Hypothalamus (tissue), 51 donors: ENCODE measurements at regions not wholly inside any gene's neighbourhood (a gene's known extent, or its start where the extent isn't known, plus 50 kb on each side); places are given as distances from the start of the nearest gene placed in this dataset.

Experiments
- DNase-seq, 51 donors: peaks; one replicate each; lab custom pipeline; 2025; lab: John Stamatoyannopoulos, UW

DNA sequence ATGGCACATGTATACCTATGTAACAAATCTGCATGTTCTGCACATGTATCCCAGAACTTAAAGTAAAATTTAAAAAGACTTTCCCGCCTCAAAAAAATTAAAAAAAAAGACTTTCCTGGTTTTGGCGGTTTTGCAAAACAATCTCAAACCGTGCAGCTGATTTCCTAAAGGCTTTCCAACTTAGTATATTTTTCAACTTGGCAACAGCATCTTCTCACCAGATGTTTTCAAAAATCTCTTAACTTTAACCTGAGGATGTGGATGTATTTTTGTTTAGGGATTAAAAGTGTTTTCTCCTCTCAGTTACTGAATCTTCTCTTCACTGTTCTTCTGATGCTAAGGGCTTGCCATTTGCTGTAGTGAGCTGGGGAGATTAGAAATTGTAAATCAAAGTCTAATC, 96.5 kb upstream of the PLPP4 start:
- DNase-seq: no peak

DNA sequence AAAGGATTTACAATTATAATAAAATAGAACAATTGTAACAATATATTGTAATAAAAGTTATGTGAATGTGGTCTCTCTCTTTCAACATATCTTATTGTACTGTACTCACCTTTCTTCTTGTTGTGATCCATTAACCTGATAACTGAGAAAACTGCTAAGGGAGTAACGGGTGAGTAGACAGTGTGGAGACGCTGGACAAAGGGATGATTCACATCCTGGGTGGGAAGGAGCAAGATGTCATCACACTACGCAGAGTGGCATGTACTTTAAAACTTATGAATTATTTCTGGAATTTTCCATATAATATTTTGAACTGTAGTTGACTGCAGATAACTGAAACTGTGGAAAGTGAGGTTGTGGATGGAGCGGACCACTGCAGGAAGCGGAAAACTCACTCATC, 91.2 kb upstream of the PLPP4 start:
- no peak for DNase-seq

DNA sequence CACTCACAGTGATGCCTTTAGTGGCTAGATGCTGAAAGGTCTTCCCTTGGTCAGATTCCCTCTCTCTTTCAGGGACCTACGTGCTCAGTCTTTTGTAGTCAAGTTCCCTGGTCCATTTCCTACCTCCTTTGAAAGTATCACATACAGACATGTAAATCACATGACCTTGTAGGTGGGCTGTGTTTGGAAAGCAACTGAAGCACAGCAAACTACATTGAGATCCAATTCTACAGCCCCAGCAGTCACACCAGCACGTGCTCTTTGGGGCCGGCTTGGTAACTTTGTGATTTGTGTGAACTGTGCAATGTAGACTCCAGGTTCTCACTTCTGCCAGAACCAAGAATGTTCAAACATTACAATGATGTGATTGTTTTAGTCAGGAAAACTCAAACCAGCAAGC, 89.7 kb upstream of the PLPP4 start:
- DNase-seq: no peak

DNA sequence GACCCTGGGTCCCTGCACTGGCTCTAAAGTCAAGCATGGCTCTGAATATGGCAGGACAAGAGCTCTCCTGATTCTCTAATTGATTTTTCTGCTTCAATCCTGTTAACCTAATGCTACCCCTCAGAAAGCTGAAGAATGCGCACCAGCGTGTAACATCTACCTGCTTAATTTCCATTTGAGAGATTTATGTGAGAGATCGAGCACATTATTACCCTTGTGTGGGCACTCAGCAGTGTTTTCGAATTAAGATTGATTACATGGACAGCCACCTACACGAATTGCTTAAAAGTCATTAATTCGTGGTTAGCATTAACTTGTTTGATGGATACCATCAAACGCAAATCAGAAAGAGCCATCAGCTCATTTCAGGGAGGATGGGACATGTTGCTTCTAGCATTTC, 88.7 kb upstream of the PLPP4 start:
- DNase-seq: no peak

DNA sequence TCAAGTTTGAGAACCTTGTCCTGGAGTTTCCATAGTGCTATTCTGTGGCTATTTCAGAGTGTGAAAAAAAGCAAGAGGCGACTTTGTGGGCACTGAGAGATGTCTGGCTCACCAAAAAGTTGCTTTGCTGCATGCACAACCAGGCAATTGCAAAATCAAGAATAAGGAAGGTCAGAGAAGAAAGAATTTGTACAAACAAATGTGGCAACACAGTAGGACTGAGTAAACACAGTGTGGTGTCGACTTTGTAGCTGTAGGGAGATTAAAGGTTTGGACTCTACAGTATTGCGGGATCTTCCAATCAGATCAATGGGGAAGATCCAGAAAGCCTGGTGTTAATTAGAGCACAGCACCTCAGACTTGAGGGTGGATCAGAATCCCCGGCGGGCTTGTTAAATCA, 88.1 kb upstream of the PLPP4 start:
- DNase-seq: no peak

DNA sequence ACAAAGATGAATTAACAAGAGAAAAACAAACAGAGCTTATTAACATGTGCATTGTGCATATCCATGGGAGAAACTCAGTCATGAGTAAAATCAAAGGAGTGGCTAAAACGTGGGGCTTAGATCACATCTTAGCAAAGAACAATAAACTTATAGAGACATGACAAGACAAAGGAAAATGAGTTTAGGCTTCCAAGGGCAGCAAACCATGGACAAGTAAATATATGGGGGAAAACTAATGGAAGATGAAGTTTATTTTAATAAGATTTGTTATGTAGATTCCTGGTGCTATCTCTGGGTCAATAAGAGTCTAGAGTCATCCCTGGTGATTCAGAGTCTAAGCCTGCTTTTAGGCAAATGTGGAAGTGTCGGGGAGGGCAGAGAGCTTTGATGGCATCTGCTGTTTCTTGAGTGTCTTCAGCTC, 87.2 kb upstream of the PLPP4 start:
- DNase-seq: no peak

DNA sequence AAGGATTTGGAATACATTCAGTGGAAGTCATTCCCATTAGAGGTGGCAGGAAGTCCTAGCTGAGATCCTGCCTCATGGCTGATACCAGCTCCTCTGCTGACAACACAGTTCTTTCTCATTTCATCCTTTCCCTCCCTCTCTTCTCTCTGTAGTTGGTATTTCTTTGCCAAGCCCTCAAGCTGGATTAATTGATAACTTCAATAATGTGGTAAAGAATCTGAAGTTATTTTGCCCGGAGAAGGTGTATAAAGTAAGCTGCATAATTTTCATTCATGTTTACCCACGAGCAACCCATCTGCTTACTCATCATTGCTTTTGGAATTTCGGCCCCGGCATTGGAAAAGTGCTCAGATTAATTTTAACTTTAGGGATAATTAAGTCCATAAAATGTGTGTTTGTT, 85.2 kb upstream of the PLPP4 start:
- DNase-seq: no peak

DNA sequence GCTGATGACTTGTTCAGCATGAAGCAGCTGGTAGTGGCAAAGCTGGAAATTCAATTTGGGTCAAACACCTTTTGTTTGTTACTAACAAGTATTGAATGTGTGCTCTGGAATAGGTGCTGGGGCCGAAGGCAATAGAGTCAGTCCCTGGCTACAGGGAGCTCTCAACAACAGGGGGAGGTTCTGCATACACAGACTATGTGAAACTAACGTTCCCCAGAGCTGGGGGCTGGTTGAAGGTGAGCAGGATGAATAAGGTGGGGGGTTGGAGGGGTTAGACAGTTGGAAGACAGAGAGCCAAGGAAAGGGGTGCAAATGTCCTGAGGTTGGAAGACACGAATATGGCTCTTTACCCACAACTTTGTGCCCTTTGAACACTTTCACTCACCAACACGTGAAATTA, 84.1 kb upstream of the PLPP4 start:
- no peak for DNase-seq

DNA sequence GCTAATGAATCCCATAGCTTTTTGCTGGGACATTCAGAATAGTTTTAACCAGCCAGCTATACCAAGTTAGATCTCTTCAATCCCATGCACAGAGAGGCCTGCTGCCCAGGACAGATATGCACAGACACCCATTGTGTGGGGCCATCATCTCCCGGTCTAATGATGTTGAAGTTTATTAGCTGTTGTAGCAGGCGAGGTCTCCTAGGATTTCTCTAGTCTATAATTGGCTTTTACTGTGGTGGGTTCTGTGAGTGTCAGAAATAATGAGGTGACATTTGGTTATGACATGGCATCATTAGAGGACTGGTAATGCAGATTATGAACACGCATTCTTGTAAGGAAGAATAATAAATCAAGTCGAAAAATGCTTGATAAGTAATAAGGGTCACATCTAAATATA, 81.4 kb upstream of the PLPP4 start:
- no peak for DNase-seq

DNA sequence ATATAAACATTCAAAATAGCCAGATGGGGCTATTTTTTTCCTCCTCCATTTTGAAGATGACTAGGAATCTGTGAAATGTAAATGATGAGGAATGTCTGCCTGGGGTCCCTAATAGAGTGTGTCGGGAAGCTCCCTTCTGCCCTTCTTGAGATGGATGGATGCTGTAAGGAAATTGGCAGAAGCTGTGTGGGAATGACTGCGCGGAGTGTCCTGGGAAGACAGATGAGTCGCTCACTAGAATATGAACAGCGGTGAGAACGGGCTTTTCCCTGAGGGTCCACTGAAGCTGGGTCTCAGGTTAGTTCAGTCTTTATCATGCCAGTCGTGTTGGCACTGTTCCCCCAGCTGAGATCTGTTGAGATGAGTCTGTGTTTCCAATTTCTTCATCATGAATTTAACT, 75.1 kb upstream of the PLPP4 start:
- DNase-seq: no peak

DNA sequence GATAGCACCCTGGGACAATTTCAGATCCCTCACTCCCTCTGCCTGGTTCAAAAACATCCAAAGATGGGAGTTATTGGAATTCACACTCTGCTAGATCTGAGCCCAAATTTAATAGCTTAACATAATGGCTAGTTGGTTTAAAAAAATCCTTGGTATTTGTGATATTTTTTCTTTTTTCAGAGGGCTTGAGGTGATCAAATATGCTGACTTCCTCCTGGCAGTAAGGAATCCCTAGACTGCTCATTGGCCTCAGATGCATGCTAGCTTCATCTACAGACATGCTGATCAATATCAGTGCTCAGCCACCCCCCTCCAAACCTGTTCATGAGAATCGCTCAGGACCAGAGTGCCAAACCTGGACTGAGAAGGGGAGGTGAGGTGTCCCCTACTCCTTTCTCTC, 74.7 kb upstream of the PLPP4 start:
- DNase-seq: no peak

DNA sequence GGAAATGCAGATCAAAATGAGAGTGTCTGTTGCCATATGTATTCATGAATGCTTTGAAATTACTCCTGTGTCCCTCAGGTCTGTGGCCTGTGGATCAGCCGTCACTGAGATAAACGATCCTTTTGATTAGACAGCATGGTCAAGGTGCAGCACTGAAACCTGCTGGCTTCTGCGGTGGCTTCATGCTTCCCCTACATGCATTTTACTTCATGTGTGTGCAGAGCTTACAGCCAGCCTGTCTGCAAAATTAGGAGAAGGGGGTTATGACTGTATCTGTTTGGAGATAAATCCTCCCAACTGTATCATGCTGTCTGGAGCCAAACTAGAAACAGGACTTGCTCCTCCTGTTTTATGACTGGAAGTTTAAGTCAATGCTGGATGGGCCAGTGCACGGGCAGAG, 71.0 kb upstream of the PLPP4 start:
- no peak for DNase-seq

DNA sequence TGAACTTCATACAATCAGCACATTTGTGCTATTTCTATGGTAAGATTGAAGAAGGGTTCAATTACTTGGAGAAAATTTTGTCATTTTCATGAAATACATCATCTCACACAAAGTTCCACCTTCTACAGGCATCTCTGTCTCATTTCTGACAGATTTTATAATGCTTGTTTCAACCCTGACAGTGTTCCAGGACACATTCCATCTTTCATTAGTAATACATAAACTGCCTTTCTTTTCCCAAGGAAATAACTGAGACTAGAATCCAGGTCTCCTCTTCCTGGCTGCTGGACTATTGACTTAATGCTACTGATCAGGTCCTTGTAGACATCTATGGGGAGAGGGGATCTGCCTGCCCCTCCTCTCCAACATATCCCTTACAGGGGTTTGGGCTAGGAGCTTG, 70.1 kb upstream of the PLPP4 start:
- no peak for DNase-seq

DNA sequence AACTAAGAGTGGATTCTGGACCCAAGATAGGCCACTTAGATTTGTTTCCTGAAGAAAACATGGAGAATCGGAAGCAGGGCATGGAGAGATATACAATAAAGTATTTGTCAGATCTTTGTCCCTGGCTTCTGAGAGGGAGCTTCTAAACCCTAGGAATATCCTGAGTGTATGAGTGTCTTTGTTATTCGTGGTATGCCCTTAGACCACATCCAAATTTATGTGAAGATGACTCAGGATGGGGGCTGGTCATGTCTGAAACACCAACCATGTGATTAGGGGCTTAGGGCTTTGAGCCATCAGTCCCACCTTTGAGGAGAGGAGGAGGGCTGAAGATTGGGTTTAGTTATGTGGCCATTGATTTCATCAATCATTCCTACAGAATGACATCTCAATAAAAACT, 69.7 kb upstream of the PLPP4 start:
- no peak for DNase-seq

DNA sequence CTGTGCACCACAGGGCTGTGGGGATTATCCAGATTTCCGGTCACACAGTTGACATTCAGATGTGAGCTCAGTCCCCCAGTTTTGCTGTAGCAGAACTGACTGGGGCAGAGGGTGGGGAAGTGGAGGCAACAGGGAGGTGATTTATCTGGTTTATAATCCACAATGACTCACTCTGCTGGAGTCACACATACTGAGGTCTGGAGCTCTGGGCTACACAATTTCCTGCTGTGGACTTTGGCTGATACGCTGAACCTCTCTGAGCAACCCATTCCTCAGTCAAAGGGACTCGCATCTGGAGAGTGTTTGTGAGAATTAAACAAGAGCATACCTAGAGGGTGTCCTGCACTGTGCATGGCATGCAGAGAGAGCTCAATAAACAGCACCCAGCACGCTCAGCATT, 64.8 kb upstream of the PLPP4 start:
- no peak for DNase-seq

DNA sequence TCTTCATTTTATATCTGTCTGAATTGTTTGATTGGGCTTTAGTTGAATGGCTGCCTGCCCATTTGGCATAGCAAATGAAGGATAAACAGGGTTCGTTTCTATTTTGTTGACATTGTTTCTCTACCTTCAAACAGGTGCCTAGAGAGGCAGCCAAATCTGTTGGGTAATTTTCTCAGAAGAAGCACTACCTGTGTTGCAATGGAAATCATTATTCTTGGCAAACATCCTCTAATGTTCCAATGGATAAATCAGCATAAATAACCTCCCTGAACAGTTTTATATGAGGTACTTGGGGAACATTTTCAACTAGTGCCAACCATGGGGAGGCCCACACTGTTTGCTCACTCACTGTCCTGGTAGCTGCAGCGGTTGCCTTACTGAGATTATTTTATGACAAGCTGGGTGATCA, 64.4 kb upstream of the PLPP4 start:
- no peak for DNase-seq

DNA sequence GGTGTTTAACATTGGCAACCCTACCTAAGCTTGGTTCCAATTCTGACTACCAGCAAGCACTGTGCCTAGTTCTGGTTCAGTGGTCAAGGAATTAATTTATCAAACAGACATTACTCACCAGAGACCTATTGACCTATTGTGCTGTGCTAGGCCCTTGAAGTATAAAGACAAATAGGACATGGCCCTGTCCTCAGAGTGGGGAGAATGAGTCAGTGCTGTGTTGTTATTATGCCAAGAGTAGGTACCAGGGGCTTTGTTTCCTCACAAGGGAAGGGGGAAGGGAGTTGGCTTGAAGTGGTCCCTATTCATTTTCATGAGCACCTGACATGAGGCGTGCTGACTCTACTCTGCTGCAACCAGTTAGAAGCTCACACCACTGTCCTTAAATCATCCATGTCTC, 62.6 kb upstream of the PLPP4 start:
- DNase-seq: no peak

DNA sequence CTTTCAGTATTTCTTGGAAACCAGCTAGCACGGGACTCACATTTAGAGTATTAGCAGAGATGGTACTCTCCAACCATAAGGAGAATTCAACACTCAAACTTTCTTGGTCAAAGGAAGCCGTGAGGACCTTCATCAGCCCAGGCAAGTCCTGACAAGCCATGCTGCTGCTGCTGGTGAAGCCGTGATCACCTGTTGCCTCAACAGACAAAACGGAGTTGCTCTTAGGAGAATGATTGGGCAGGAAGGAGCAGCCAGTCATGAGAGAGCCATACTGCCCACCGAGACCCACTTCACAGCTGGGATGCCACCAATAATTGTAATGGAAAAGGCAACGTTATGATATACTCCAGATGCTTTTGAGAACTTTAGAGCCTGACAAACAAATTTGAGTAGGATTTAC, 60.8 kb upstream of the PLPP4 start:
- no peak for DNase-seq

DNA sequence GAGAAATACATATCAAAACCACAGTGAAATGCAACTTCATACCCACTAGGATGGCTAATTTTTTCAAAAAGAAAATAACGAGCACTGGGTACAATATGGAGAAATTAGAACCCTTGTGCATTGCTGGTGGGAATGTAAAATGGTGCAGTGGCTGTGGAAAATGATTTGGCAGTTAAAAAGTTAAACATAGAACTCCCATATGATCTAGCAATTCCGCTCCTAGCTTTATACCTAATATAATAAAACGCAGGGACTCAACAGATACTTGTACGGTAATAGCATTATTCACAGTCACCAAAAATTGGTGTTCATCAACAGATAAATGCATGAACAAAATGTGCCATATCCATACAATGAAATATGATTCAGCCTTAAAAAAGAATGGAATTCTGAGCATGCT, 58.8 kb upstream of the PLPP4 start:
- no peak for DNase-seq

DNA sequence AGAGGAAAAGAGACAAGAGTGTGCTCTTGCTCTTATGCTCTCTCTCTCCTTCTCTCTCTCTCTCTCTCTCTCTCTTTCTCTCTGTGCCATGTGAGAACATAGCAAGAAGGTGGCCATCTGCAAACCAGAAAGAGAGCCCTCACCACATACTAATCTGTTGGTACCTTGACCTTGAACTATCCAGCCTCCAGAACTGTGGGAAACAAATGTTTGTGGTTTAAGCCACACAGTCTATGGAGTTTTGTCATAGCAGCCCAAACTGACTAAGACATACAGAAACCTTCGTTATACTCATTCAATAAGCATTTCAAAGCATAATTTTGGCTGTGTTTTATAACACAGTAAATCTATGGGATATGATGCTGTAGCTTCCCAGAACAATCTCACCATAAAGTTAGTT, 56.4 kb upstream of the PLPP4 start:
- no peak for DNase-seq

DNA sequence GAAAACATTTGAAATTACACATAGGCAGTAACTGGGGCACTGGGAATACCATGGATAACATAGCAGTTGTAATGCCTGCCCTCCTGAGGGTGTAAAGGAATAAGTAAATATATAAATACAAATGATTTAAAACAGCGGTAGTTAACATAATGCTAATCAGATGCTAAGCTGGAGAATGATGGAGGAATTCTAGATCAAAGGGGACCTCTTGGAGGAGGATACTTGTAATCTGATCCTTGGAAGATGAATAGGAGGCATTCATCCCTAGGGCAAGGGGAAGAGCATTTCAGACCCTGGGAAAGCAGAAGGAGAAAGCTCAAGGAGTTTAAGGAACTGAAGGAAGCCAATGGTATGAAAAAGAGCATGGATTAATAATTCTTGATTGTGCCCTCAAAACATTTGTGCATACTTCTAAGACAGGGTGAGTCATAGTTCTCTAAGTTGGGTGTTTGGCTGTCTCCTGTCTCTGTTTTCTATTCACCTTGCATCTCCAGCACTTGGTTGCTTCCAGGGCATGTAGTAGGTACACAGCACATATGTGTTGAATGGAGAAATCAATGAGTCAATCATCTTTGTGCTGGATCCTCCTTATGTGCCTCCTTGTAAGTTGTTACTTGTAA, 54.8 kb upstream of the PLPP4 start:
- DNase-seq: no peak

DNA sequence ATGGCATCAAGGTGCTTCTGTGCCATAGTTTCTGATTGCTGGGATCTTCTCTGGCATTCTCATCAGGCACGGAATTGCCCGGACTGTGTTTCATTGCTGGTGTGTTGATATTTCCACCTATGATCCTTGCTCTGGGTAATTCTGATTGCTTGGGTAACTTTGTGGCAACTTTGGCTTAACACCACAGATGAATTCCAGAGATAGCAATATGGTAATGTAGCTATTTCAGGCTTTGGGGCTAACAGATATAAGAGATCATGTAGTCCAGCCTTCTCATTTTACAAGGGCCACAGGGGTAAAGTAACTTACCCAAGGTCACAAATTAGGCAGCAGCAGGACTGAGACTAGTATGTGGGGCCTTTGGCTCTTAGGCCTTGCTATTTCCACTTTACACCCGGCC, 53.9 kb upstream of the PLPP4 start:
- DNase-seq: no peak

DNA sequence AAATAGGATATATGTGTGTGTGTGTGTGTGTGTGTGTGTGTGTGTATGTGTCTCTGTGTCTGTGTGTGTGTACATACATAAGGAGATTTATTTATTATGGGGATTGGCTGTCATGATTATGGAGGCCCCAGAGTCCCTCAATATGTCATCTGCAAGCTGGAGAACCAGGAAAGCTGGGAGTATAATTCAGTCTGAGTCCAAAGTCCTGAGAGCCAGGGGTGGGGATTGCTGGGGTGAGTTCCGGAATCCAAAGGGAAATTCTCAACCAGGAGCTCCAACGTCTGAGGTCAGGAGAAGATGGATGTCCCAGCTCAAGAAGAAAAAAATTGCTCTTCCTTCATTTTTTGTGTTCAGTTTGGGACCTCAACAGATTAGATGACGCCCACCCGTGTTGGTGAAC, 50.7 kb upstream of the PLPP4 start:
- DNase-seq: no peak
